HepG2 (cell line): ENCODE measurements at regions not wholly inside any gene's neighbourhood (a gene's known extent, or its start where the extent isn't known, plus 50 kb on each side); places are given as distances from the start of the nearest gene placed in this dataset.

Source experiments
- ATAC-seq: fragments of 200-7000 bp; cut with Tn5 transposase; 3 replicates; pipeline ENCODE4 v1.9.1; 2020; ENCODE audit warnings: mild to moderate bottlenecking, moderate library complexity
- BruUV-seq: library from RNA; stranded (reverse); fragments of 400-500 nt; replicated peaks from 2 replicates; lab custom pipeline; 2021; lab: Mats Ljungman, UMichigan
- CTCF ChIA-PET: fragments of 300-600 bp; formaldehyde crosslinking; extraction: SDS; loops from one replicate; lab custom pipeline; 2021; ENCODE audit warnings: low total read pairs, inconsistent platforms, low intra/inter-chr PET ratio; lab: Yijun Ruan, JAX
- POLR2A ChIA-PET: fragments of 350-600 bp; sonication (Branson Sonifier 250); formaldehyde crosslinking; loops from one replicate; lab custom pipeline; 2020; ENCODE audit warnings: antibody characterized with exemption, inconsistent platforms; lab: Yijun Ruan, JAX
- DNase-seq: peaks from one replicate; pipeline ENCODE4 v3.0.0-alpha.2; 2015; ENCODE audit warnings: low spot score
- FAIRE-seq: peaks from 3 replicates; lab custom pipeline; 2011; peaks lifted over from hg19 to GRCh38; lab: Jason Lieb, UNC
- H2AFZ ChIP-seq: one replicate; pipeline ENCODE4 v1.6.1; 2011; ENCODE audit warnings: low read length, inconsistent platforms
- H3K27ac ChIP-seq: fragments of 300-600 bp; 3 replicates; pipeline ENCODE4 v1.8.0; 2011; ENCODE audit warnings: mixed run types, mild to moderate bottlenecking, mixed read lengths, low read length, inconsistent platforms; ENCODE audit not compliant: insufficient read depth; ENCODE audit errors: extremely low read length
- H3K27me3 ChIP-seq, 2 experiments: fragments of 200-600 bp in 1 of 2; 2 replicates in 1 of 2; 3 replicates in 1 of 2; pipeline versions ENCODE4 v1.6.0 to v1.8.0; 2011; ENCODE audit warnings: low read length in 2 of 2, mild to moderate bottlenecking in 2 of 2, moderate library complexity in 2 of 2, inconsistent platforms in 1 of 2; ENCODE audit not compliant: insufficient read depth in 2 of 2, control insufficient read depth in 1 of 2
- H3K36me3 ChIP-seq, 2 experiments: fragments of 200-600 bp in 1 of 2; replicated peaks in 1 of 2; 2 replicates in 1 of 2; 3 replicates in 1 of 2; pipeline versions ENCODE4 v1.5.1 to v1.8.0; 2011; ENCODE audit warnings: low read length in 2 of 2, inconsistent platforms in 1 of 2; ENCODE audit not compliant: insufficient read depth in 2 of 2, control insufficient read depth in 1 of 2
- H3K4me1 ChIP-seq: 2 replicates; pipeline ENCODE4 v1.5.1; 2012; ENCODE audit warnings: low read length, inconsistent platforms; ENCODE audit not compliant: insufficient read depth
- H3K4me2 ChIP-seq: 2 replicates; pipeline ENCODE4 v1.6.0; 2011; ENCODE audit warnings: low read depth, low read length, inconsistent platforms
- H3K4me3 ChIP-seq, 3 experiments: fragments of 200-600 bp in 1 of 3; sonication (generic), shearing (Covaris generic) in 1 of 3; replicated peaks in 1 of 3; 2 replicates each; pipeline ENCODE4 v1.5.1; 2011 to 2016; ENCODE audit warnings: low read length in 3 of 3, inconsistent platforms in 2 of 3, low read depth in 2 of 3, mild to moderate bottlenecking in 2 of 3, control low read depth in 1 of 3, mixed read lengths in 1 of 3; ENCODE audit not compliant: insufficient read depth in 1 of 3
- H3K79me2 ChIP-seq: one replicate; pipeline ENCODE4 v1.6.1; 2011; ENCODE audit warnings: low read length, inconsistent platforms; ENCODE audit not compliant: insufficient read depth
- H3K9ac ChIP-seq: 2 replicates; pipeline ENCODE4 v1.6.0; 2011; ENCODE audit warnings: mild to moderate bottlenecking, low read depth, low read length, inconsistent platforms; ENCODE audit not compliant: insufficient read depth
- H3K9me3 ChIP-seq: 2 replicates; pipeline ENCODE4 v1.5.1; 2012; ENCODE audit warnings: mild to moderate bottlenecking, low read length
- H4K20me1 ChIP-seq: 2 replicates; pipeline ENCODE4 v1.6.0; 2011; ENCODE audit warnings: inconsistent platforms, mild to moderate bottlenecking, low read length, moderate library complexity; ENCODE audit not compliant: insufficient read depth
- ATAD3A ChIP-seq: sonication (generic); formaldehyde crosslinking; IDR thresholded peaks from 2 replicates; pipeline ENCODE4 v1.4.0; 2020; ENCODE audit warnings: missing genetic modification reagents
- CBX1 ChIP-seq: IDR thresholded peaks from one replicate; pipeline ENCODE4 v1.6.1; 2016; ENCODE audit warnings: antibody characterized with exemption, low read depth
- ERF ChIP-seq: IDR thresholded peaks from 2 replicates; pipeline ENCODE4 v1.6.1; 2018; ENCODE audit warnings: missing biosample characterization, missing genetic modification reagents
- GATAD1 ChIP-seq: IDR thresholded peaks from 2 replicates; pipeline ENCODE4 v1.6.1; 2016; ENCODE audit warnings: missing genetic modification reagents, missing compliant biosample characterization
- KAT2B ChIP-seq: fragments of 150-350 bp; IDR thresholded peaks from 2 replicates; pipeline ENCODE4 v1.6.1; 2014; ENCODE audit warnings: low read depth, low read length, borderline replicate concordance
- MAFG ChIP-seq: sonication (generic); formaldehyde crosslinking; IDR thresholded peaks from 2 replicates; pipeline ENCODE4 v1.5.1; 2020; ENCODE audit warnings: mild to moderate bottlenecking, missing genetic modification reagents
- MIER3 ChIP-seq: IDR thresholded peaks from 2 replicates; pipeline ENCODE4 v1.6.1; 2016; ENCODE audit warnings: missing compliant biosample characterization, borderline replicate concordance
- RBAK ChIP-seq: sonication (generic); formaldehyde crosslinking; IDR thresholded peaks from 2 replicates; pipeline ENCODE4 v1.5.1; 2020; ENCODE audit warnings: mild to moderate bottlenecking, missing genetic modification reagents
- ZKSCAN8 ChIP-seq: IDR thresholded peaks from 2 replicates; pipeline ENCODE4 v1.6.1; 2016; ENCODE audit warnings: borderline replicate concordance, missing genetic modification reagents, missing compliant biosample characterization
- ZNF552 ChIP-seq: sonication (generic); formaldehyde crosslinking; IDR thresholded peaks from 2 replicates; pipeline ENCODE4 v1.9.0; 2022; ENCODE audit warnings: missing genetic modification reagents, mild to moderate bottlenecking, borderline replicate concordance
- ZNF737 ChIP-seq: sonication (generic); formaldehyde crosslinking; IDR thresholded peaks from 2 replicates; pipeline ENCODE4 v1.5.0; 2020; ENCODE audit warnings: missing genetic modification reagents, mild to moderate bottlenecking, borderline replicate concordance
- WGBS: methylation state at CpG from one replicate; pipeline ENCODE4 v1.1.6; 2017; ENCODE audit warnings: low lambda C conversion rate; 5-methylcytosine and 5-hydroxymethylcytosine counted together
- in situ Hi-C: cut with HindIII; loops from 2 replicates; pipeline ENCODE4 v1.10.0; 2017; ENCODE audit warnings: low pct_unique_long_range_greater_than_20kb; ENCODE audit not compliant: extremely low pct_ligation_motif_present
- intact Hi-C: fragments of 100-400 bp; cut with micrococcal nuclease; formaldehyde crosslinking; loops from one replicate; pipeline ENCODE4 v1.10.0; 2022; ENCODE audit not compliant: unreplicated experiment
- TF ChIP-seq, protein P1 (sequence below): sonication (generic); formaldehyde crosslinking; IDR thresholded peaks from 2 replicates; pipeline ENCODE4 v1.5.0; 2020; ENCODE audit warnings: missing genetic modification reagents
- TF ChIP-seq, protein P2 (sequence below): IDR thresholded peaks from 2 replicates; pipeline ENCODE4 v1.4.0; 2020; ENCODE audit warnings: mild to moderate bottlenecking, missing genetic modification reagents

DNA sequence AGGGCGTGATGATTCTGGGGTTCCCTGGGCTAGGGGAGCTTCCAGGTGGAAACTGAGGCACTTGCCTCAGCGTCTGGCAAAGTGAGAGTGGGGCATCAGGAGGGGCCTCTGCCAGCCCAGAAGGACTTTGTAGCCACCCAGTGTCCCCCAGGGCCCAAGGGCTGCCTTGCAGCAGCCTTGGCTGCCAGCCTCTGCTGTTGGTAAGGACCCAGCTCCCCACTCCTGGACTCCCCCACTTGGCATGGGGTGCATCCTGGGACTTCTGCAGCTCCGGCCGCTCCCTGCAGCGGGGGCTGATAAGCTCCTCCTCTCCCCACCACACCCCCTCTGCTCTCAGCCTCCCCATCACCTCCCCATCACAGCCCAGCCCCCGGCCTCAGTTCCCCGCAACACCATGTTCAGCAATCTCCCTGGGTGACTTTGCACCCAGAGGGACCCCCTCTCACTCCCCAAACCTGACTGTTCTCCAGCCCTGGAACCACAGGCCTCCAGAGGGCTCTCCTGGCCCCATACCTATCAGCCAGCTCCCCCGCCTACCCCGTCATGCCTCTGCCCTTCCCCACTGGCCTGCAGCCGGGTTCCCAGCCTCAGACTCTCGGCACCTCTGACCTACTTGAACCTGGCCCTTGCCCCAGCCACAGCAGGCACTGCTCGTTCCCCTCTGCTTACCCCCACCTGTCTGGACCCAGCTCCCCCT, 113.0 kb downstream of the CRYAA start (continued):
- TF ChIP-seq GATAD1 (no peak), RBAK (CRISPR knock-in tag) (no peak), ATAD3A (CRISPR knock-in tag) (no peak), MIER3 (CRISPR knock-in tag) (no peak), ZNF552 (CRISPR knock-in tag) (no peak), ZKSCAN8 (no peak), KAT2B (no peak), MAFG (CRISPR knock-in tag) (no peak), CBX1 (no peak), ZNF737 (CRISPR knock-in tag) (no peak)
- TF ChIP-seq, protein P1, sequence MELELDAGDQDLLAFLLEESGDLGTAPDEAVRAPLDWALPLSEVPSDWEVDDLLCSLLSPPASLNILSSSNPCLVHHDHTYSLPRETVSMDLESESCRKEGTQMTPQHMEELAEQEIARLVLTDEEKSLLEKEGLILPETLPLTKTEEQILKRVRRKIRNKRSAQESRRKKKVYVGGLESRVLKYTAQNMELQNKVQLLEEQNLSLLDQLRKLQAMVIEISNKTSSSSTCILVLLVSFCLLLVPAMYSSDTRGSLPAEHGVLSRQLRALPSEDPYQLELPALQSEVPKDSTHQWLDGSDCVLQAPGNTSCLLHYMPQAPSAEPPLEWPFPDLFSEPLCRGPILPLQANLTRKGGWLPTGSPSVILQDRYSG (CRISPR knock-in tag): no peak

DNA sequence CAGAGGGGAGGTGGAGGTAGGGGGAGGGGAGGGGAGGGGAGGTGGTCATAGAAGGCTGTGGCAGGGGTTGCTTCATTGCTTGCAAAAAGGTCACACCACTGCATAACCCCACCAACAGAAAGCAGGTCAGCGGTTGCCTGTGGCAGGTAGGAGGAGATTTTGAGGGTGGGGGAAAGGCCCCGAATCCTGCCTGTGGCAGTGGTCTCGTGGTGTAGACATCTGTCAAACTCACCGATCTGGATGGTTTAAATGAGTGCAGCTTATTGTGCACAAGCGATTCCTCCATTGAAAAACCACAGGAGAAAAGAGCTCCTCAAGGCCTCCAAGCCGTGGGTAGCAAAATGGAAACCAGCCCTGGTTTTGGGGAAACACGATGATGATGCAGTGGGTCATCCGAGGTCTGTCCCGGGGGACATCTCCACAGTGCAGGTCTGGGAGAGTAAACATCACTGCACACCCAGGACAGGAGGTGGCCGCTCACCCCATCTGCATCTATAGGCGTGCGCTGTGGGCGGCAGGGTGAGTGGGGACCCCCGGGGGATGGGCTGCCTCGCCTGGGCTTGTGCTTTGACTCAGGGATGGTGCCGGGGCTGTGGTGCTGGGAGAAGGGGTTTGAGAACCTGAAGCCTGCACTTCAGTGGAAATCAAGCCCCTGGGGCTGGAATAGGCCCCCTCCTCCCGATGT, 112.3 kb downstream of the CRYAA start:
- Histone ChIP-seq H3K27me3 (peaks cover 3 to 15% of the 10 kb centered on the region in 2 experiments; a peak in 4 of 5 replicates), H3K36me3 (no peaks in the 10 kb centered on the region), H2AFZ (no peak overlapping the region), H3K4me1 (peaks cover 41% of the 10 kb centered on the region), H3K9ac (no peak overlapping the region), H3K9me3 (no peaks in the 10 kb centered on the region), H4K20me1 (no peaks in the 10 kb centered on the region), H3K4me2 (no peak overlapping the region), H3K79me2 (no peaks in the 10 kb centered on the region), H3K4me3 (no peak overlapping the region), H3K27ac (no peak overlapping the region)
- no peak for DNase-seq
- CTCF ChIA-PET: no interaction called here
- POLR2A ChIA-PET: no interaction called here
- no peak for ATAC-seq
- intact Hi-C loops (no loop called here), in situ Hi-C loops (no loop called here)
- WGBS: 30% methylated on average over 8 of the region's 17 CpGs
- no TSS peak for BruUV-seq
- no peak for FAIRE-seq
- TF ChIP-seq, protein P2, sequence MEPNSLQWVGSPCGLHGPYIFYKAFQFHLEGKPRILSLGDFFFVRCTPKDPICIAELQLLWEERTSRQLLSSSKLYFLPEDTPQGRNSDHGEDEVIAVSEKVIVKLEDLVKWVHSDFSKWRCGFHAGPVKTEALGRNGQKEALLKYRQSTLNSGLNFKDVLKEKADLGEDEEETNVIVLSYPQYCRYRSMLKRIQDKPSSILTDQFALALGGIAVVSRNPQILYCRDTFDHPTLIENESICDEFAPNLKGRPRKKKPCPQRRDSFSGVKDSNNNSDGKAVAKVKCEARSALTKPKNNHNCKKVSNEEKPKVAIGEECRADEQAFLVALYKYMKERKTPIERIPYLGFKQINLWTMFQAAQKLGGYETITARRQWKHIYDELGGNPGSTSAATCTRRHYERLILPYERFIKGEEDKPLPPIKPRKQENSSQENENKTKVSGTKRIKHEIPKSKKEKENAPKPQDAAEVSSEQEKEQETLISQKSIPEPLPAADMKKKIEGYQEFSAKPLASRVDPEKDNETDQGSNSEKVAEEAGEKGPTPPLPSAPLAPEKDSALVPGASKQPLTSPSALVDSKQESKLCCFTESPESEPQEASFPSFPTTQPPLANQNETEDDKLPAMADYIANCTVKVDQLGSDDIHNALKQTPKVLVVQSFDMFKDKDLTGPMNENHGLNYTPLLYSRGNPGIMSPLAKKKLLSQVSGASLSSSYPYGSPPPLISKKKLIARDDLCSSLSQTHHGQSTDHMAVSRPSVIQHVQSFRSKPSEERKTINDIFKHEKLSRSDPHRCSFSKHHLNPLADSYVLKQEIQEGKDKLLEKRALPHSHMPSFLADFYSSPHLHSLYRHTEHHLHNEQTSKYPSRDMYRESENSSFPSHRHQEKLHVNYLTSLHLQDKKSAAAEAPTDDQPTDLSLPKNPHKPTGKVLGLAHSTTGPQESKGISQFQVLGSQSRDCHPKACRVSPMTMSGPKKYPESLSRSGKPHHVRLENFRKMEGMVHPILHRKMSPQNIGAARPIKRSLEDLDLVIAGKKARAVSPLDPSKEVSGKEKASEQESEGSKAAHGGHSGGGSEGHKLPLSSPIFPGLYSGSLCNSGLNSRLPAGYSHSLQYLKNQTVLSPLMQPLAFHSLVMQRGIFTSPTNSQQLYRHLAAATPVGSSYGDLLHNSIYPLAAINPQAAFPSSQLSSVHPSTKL (CRISPR knock-in tag): no peak
- no peak for TF ChIP-seq ERF (CRISPR knock-in tag)
